Trophoblast cell (in vitro differentiated cells and primary cell): ENCODE measurements at regions not wholly inside any gene's neighbourhood (a gene's known extent, or its start where the extent isn't known, plus 50 kb on each side); places are given as distances from the start of the nearest gene placed in this dataset.
A peak's percentile ranks its signal among the peaks of the same experiment; 100 is the strongest.

Source experiments
- DNase-seq, 2 donors: peaks; one replicate each; pipeline ENCODE4 v3.0.0-alpha.2; 2016
- H2AFZ ChIP-seq: 2 replicates; pipeline ENCODE4 v1.6.1; 2013; ENCODE audit warnings: low read length, moderate library complexity, mild to moderate bottlenecking; ENCODE audit not compliant: insufficient read depth, poor library complexity
- H2AK5ac ChIP-seq: 2 replicates; pipeline ENCODE4 v1.6.1; 2013; ENCODE audit warnings: mild to moderate bottlenecking, low read length
- H2BK120ac ChIP-seq: 2 replicates; pipeline ENCODE4 v1.6.1; 2013; ENCODE audit warnings: low read length, mild to moderate bottlenecking, moderate library complexity; ENCODE audit not compliant: insufficient read depth, poor library complexity
- H2BK12ac ChIP-seq: 2 replicates; pipeline ENCODE4 v1.6.1; 2013; ENCODE audit warnings: mild to moderate bottlenecking, low read length, moderate library complexity
- H2BK5ac ChIP-seq: 2 replicates; pipeline ENCODE4 v1.6.1; 2013; ENCODE audit warnings: low read length, low read depth, moderate library complexity, mild to moderate bottlenecking; ENCODE audit not compliant: poor library complexity
- H3K14ac ChIP-seq: 2 replicates; pipeline ENCODE4 v1.6.1; 2013; ENCODE audit warnings: mild to moderate bottlenecking, low read length
- H3K18ac ChIP-seq: 2 replicates; pipeline ENCODE4 v1.6.1; 2013; ENCODE audit warnings: mild to moderate bottlenecking, low read length
- H3K23ac ChIP-seq: 2 replicates; pipeline ENCODE4 v1.6.1; 2013; ENCODE audit warnings: low read length
- H3K27ac ChIP-seq: 2 replicates; pipeline ENCODE4 v1.5.1; 2013; ENCODE audit warnings: low read depth, mild to moderate bottlenecking, inconsistent platforms, low read length, moderate library complexity
- H3K27me3 ChIP-seq: 2 replicates; pipeline ENCODE4 v1.6.1; 2013; ENCODE audit warnings: inconsistent platforms, mild to moderate bottlenecking, low read length, moderate library complexity; ENCODE audit not compliant: insufficient read depth
- H3K36me3 ChIP-seq, 2 experiments: 1 replicate in 1 of 2; 2 replicates in 1 of 2; pipeline ENCODE4 v1.6.1; 2013; ENCODE audit warnings: low read length in 2 of 2, mild to moderate bottlenecking in 2 of 2, moderate library complexity in 1 of 2; ENCODE audit not compliant: insufficient read depth in 2 of 2, control insufficient read depth in 1 of 2
- H3K4ac ChIP-seq: 2 replicates; pipeline ENCODE4 v1.6.1; 2013; ENCODE audit warnings: low read depth, mild to moderate bottlenecking, low read length, moderate library complexity
- H3K4me1 ChIP-seq, 2 experiments: 1 replicate in 1 of 2; 2 replicates in 1 of 2; pipeline ENCODE4 v1.6.1; 2013; ENCODE audit warnings: low read length in 2 of 2, mild to moderate bottlenecking in 2 of 2, moderate library complexity in 1 of 2; ENCODE audit not compliant: insufficient read depth in 2 of 2, control insufficient read depth in 1 of 2
- H3K4me2 ChIP-seq: 2 replicates; pipeline ENCODE4 v1.6.1; 2013; ENCODE audit warnings: inconsistent platforms, mild to moderate bottlenecking, low read length, moderate library complexity
- H3K4me3 ChIP-seq: 2 replicates; pipeline ENCODE4 v1.5.1; 2013; ENCODE audit warnings: mild to moderate bottlenecking, low read depth, low read length, inconsistent platforms
- H3K79me1 ChIP-seq: one replicate; pipeline ENCODE4 v1.6.1; 2013; ENCODE audit warnings: low read length
- H3K79me2 ChIP-seq: 2 replicates; pipeline ENCODE4 v1.6.1; 2013; ENCODE audit warnings: low read length, mild to moderate bottlenecking; ENCODE audit not compliant: control insufficient read depth, insufficient read depth, poor library complexity
- H3K9ac ChIP-seq: 2 replicates; pipeline ENCODE4 v1.6.1; 2013; ENCODE audit warnings: mild to moderate bottlenecking, low read length
- H3K9me3 ChIP-seq: 2 replicates; pipeline ENCODE4 v1.6.1; 2013; ENCODE audit warnings: low read depth, mild to moderate bottlenecking, control low read depth, inconsistent platforms, low read length; ENCODE audit not compliant: insufficient read depth
- H4K12ac ChIP-seq: 2 replicates; pipeline ENCODE4 v1.6.1; 2013; ENCODE audit warnings: low read depth, mild to moderate bottlenecking, low read length, moderate library complexity
- H4K8ac ChIP-seq: 2 replicates; pipeline ENCODE4 v1.6.1; 2013; ENCODE audit warnings: low read depth, mild to moderate bottlenecking, low read length, moderate library complexity
- H4K91ac ChIP-seq: one replicate; pipeline ENCODE4 v1.6.1; 2013; ENCODE audit warnings: low read depth, mild to moderate bottlenecking, low read length, moderate library complexity
- WGBS: extraction: QIAGEN DNeasy Blood & Tissue Kit; methylation state at CpG from one replicate; pipeline ENCODE4 v1.1.7; 2013; ENCODE audit warnings: missing lambda C conversion rate; ENCODE audit not compliant: insufficient read length, insufficient coverage; ENCODE audit errors: extremely low coverage; 5-methylcytosine and 5-hydroxymethylcytosine counted together

- Histone ChIP-seq H3K4me2 (no peak overlapping the region), H3K14ac (no peak overlapping the region), H3K27ac (no peak overlapping the region), H3K9ac (no peak overlapping the region), H3K79me1 (no peaks in the 10 kb centered on the region), H3K79me2 (no peaks in the 10 kb centered on the region), H3K9me3 (no peaks in the 10 kb centered on the region), H4K12ac (no peak overlapping the region), H3K23ac (no peak overlapping the region), H3K27me3 (no peaks in the 10 kb centered on the region), H4K8ac (no peak overlapping the region), H2BK5ac (no peak overlapping the region), H3K18ac (no peak overlapping the region), H2BK120ac (no peak overlapping the region), H2BK12ac (no peak overlapping the region), H4K91ac (no peak overlapping the region), H2AK5ac (no peak overlapping the region), H2AFZ (no peak overlapping the region), H3K4me3 (no peak overlapping the region), H3K36me3 (no peaks in the 10 kb centered on the region), H3K4me1 (no peaks in the 10 kb centered on the region), H3K4ac (no peak overlapping the region)
- no CpG with 5 or more reads among the region's 2 CpGs for WGBS
- no peak for DNase-seq
Measured at GRCh38 chr6:18742406-18742805, 355.3 kb downstream of the RNF144B start.

- H3K9ac ChIP-seq: no peak overlapping the region
- no peak overlapping the region for H4K8ac ChIP-seq
- no peak overlapping the region for H2AK5ac ChIP-seq
- H3K14ac ChIP-seq: no peak overlapping the region
- H4K12ac ChIP-seq: no peak overlapping the region
- no peak for DNase-seq
- H3K4me3 ChIP-seq: no peak overlapping the region
- H2BK120ac ChIP-seq: no peak overlapping the region
- H3K4me1 ChIP-seq: no peaks in the 10 kb centered on the region
- H3K4me2 ChIP-seq: no peak overlapping the region
- no peaks in the 10 kb centered on the region for H3K79me2 ChIP-seq
- no peak overlapping the region for H4K91ac ChIP-seq
- no peak overlapping the region for H2BK5ac ChIP-seq
- no peak overlapping the region for H2BK12ac ChIP-seq
- no peak overlapping the region for H3K4ac ChIP-seq
- no peaks in the 10 kb centered on the region for H3K79me1 ChIP-seq
- H3K18ac ChIP-seq: no peak overlapping the region
- no peaks in the 10 kb centered on the region for H3K27me3 ChIP-seq
- no peaks in the 10 kb centered on the region for H3K9me3 ChIP-seq
- no peak overlapping the region for H2AFZ ChIP-seq
- H3K23ac ChIP-seq: no peak overlapping the region
- no peaks in the 10 kb centered on the region for H3K36me3 ChIP-seq
- H3K27ac ChIP-seq: no peak overlapping the region
- no CpG with 5 or more reads among the region's 4 CpGs for WGBS
Measured at GRCh38 chr6:18746727-18747126, 359.6 kb downstream of the RNF144B start.

GRCh38 chr6:18748314-18748713 lies 361.2 kb downstream of the RNF144B start:
- no peak overlapping the region for H3K18ac ChIP-seq
- H2AFZ ChIP-seq: no peak overlapping the region
- H3K9me3 ChIP-seq: no peaks in the 10 kb centered on the region
- H3K27ac ChIP-seq: no peak overlapping the region
- H3K79me2 ChIP-seq: no peaks in the 10 kb centered on the region
- H3K23ac ChIP-seq: no peak overlapping the region
- no peak for DNase-seq
- no peak overlapping the region for H2BK120ac ChIP-seq
- H3K4me3 ChIP-seq: no peak overlapping the region
- no peaks in the 10 kb centered on the region for H3K4me1 ChIP-seq
- H4K12ac ChIP-seq: no peak overlapping the region
- no peaks in the 10 kb centered on the region for H3K36me3 ChIP-seq
- H2BK12ac ChIP-seq: no peak overlapping the region
- H4K8ac ChIP-seq: no peak overlapping the region
- H3K4me2 ChIP-seq: no peak overlapping the region
- WGBS: no CpG with 5 or more reads among the region's 6 CpGs
- H2BK5ac ChIP-seq: no peak overlapping the region
- H3K4ac ChIP-seq: no peak overlapping the region
- H3K14ac ChIP-seq: no peak overlapping the region
- no peaks in the 10 kb centered on the region for H3K27me3 ChIP-seq
- no peak overlapping the region for H4K91ac ChIP-seq
- H3K9ac ChIP-seq: peak overlapping the region; percentile 30
- no peaks in the 10 kb centered on the region for H3K79me1 ChIP-seq
- no peak overlapping the region for H2AK5ac ChIP-seq

GRCh38 chr6:18752278-18753068 lies 365.3 kb downstream of the RNF144B start:
- no peak overlapping the region for H3K4me3 ChIP-seq
- DNase-seq: no peak
- no peak overlapping the region for H4K12ac ChIP-seq
- H3K18ac ChIP-seq: no peak overlapping the region
- no peaks in the 10 kb centered on the region for H3K9me3 ChIP-seq
- no peak overlapping the region for H3K4me2 ChIP-seq
- H2BK12ac ChIP-seq: no peak overlapping the region
- H3K9ac ChIP-seq: no peak overlapping the region
- no peak overlapping the region for H3K14ac ChIP-seq
- no peak overlapping the region for H2AFZ ChIP-seq
- no peak overlapping the region for H2BK120ac ChIP-seq
- H3K79me2 ChIP-seq: no peaks in the 10 kb centered on the region
- no peaks in the 10 kb centered on the region for H3K79me1 ChIP-seq
- no peak overlapping the region for H3K23ac ChIP-seq
- no peaks in the 10 kb centered on the region for H3K4me1 ChIP-seq
- no peak overlapping the region for H3K4ac ChIP-seq
- no CpG with 5 or more reads among the region's 5 CpGs for WGBS
- no peak overlapping the region for H4K91ac ChIP-seq
- H3K27me3 ChIP-seq: no peaks in the 10 kb centered on the region
- H4K8ac ChIP-seq: no peak overlapping the region
- H2AK5ac ChIP-seq: no peak overlapping the region
- H3K36me3 ChIP-seq: no peaks in the 10 kb centered on the region
- H3K27ac ChIP-seq: no peak overlapping the region
- H2BK5ac ChIP-seq: no peak overlapping the region
